ENCODE measurements at regions not wholly inside any gene's neighbourhood (a gene's known extent, or its start where the extent isn't known, plus 50 kb on each side); places are given as distances from the start of the nearest gene placed in this dataset.
"Not testable (repeated sequence)": the region's sequence is repeated elsewhere in the genome, so short reads cannot be mapped to it uniquely, and the experiment has no call there.

GRCh38 chr12:46669720-46670119, 156.1 kb downstream of the SLC38A4 start:
- no peak for DNase-seq

- no peak for DNase-seq
Measured at GRCh38 chr12:46667551-46667950, 158.2 kb downstream of the SLC38A4 start.

- DNase-seq, result peak; percentile 48 to 67
Measured at GRCh38 chr12:46664761-46665287, 161.0 kb downstream of the SLC38A4 start.

- DNase-seq, result no peak
Measured at GRCh38 chr12:46663318-46663717, 162.5 kb downstream of the SLC38A4 start.

GRCh38 chr12:46661110-46661845, 164.5 kb downstream of the SLC38A4 start:
- DNase-seq, result peak; percentile 89 to 92

GRCh38 chr12:46660719-46661109, 165.1 kb downstream of the SLC38A4 start:
- peak; percentile 48 to 71 for DNase-seq

- peak in 1 of 2 experiments; percentile 36 for DNase-seq
Measured at GRCh38 chr12:46660276-46660675, 165.5 kb downstream of the SLC38A4 start.

- peak; percentile 29 to 55 for DNase-seq
Measured at GRCh38 chr12:46659824-46660223, 166.0 kb downstream of the SLC38A4 start.

- no peak for DNase-seq
Measured at GRCh38 chr12:46659032-46659650, 166.7 kb downstream of the SLC38A4 start.

GRCh38 chr12:46657453-46658411, 168.1 kb downstream of the SLC38A4 start:
- no peak for DNase-seq

GRCh38 chr12:46655984-46656383, 169.8 kb downstream of the SLC38A4 start:
- not testable (repeated sequence) for DNase-seq

GRCh38 chr12:46653311-46653710, 172.5 kb downstream of the SLC38A4 start:
- DNase-seq, result no peak

- no peak for DNase-seq
Measured at GRCh38 chr12:46652692-46653091, 173.1 kb downstream of the SLC38A4 start.

GRCh38 chr12:46650688-46651087, 175.1 kb downstream of the SLC38A4 start:
- DNase-seq, result no peak

- no peak for DNase-seq
Measured at GRCh38 chr12:46649433-46649832, 176.4 kb downstream of the SLC38A4 start.

- DNase-seq, result no peak
Measured at GRCh38 chr12:46647034-46647433, 178.8 kb downstream of the SLC38A4 start.

- not testable (repeated sequence) for DNase-seq
Measured at GRCh38 chr12:46641649-46642048, 184.1 kb downstream of the SLC38A4 start.

- no peak for DNase-seq
Measured at GRCh38 chr12:46635818-46636217, 190.0 kb downstream of the SLC38A4 start.

- DNase-seq, result no peak
Measured at GRCh38 chr12:46629331-46630229, 196.2 kb downstream of the SLC38A4 start.

- no peak for DNase-seq
Measured at GRCh38 chr12:46628176-46628575, 197.6 kb downstream of the SLC38A4 start.

- no peak for DNase-seq
Measured at GRCh38 chr12:46627686-46628085, 198.1 kb downstream of the SLC38A4 start.

- not testable (repeated sequence) for DNase-seq
Measured at GRCh38 chr12:46619474-46619873, 206.3 kb downstream of the SLC38A4 start.

Measured in Kasumi-1 (cell line).